ENCODE measurements at regions not wholly inside any gene's neighbourhood (a gene's known extent, or its start where the extent isn't known, plus 50 kb on each side); places are given as distances from the start of the nearest gene placed in this dataset.

DNA sequence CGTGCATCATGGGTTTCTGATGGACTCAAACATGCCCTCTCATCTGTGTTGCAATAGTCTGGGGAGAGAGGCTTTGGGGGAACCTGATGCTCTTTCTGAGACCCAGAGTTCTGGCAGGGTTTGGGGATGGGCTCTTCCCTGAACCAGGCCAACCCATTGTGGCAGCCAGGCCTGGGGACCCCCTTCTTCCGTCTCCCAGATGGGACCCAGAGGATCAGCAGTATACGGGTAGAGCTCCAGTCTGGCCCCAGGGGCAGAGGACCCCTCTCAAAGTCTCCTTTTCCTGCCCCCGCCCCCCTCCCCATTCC lies 333.7 kb downstream of the DYSF start:
- Mint-ChIP-seq H3K36me3 (ENCODE audit: low read depth) (no peaks in the 10 kb centered on the region), H3K4me3 (no peak overlapping the region), H3K27ac (no peak overlapping the region), H3K4me1 (peaks cover 22% of the 10 kb centered on the region), H3K27me3 (ENCODE audit: low read depth) (peaks cover 77% of the 10 kb centered on the region), H3K9me3 (no peaks in the 10 kb centered on the region)
- TF ChIP-seq, protein P1, sequence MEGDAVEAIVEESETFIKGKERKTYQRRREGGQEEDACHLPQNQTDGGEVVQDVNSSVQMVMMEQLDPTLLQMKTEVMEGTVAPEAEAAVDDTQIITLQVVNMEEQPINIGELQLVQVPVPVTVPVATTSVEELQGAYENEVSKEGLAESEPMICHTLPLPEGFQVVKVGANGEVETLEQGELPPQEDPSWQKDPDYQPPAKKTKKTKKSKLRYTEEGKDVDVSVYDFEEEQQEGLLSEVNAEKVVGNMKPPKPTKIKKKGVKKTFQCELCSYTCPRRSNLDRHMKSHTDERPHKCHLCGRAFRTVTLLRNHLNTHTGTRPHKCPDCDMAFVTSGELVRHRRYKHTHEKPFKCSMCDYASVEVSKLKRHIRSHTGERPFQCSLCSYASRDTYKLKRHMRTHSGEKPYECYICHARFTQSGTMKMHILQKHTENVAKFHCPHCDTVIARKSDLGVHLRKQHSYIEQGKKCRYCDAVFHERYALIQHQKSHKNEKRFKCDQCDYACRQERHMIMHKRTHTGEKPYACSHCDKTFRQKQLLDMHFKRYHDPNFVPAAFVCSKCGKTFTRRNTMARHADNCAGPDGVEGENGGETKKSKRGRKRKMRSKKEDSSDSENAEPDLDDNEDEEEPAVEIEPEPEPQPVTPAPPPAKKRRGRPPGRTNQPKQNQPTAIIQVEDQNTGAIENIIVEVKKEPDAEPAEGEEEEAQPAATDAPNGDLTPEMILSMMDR (IDR thresholded peaks at IDR 0.05; ENCODE audit: unreplicated experiment in 3 of 3) = no peak

DNA sequence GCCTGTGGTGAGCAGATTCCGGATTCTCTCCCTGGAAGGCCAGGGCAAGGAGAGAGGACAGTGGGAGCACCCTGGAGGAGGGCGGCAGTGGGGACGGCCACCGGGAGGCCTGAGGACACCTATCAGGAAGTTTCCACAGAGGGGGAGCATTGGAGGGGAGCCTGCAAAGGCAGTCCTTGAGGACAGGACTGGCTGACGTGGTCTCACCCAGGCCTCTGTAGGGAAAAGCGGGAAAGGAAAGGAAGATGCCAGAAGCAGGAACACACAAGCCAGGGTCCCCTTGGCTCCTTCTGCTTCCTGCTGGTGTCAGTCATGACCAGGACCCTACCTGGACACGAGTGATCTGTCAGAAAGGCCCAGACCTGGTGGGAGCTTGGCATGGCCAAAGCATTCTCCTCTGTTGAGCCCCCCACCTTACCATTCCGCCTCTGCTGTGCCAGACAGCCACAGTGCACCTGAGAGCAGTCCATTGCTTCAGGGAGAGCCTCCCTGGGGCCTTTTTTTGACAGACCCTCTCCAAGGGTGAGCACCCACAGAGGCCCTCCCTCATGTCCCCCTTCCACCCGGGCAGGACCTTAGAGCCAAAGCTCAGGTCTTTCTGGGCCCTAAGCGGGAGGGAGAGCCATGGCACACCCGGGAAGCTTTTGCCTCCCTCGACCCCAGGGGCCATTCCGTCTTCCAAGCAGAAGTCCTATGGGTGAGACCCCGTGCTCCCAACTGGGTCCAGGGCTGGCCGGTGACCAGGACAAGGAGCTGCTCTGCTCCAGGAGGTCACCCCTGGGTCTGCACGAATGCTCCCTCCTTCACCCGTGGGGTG lies 333.1 kb downstream of the DYSF start:
- H3K27me3 Mint-ChIP-seq (ENCODE audit: low read depth) = peaks cover 79% of the 10 kb centered on the region
- H3K36me3 Mint-ChIP-seq (ENCODE audit: low read depth) = no peaks in the 10 kb centered on the region
- H3K4me1 Mint-ChIP-seq = peaks cover 24% of the 10 kb centered on the region
- TF ChIP-seq, protein P1 (IDR thresholded peaks at IDR 0.05; ENCODE audit: unreplicated experiment in 3 of 3) = no peak
- no peak overlapping the region for H3K4me3 Mint-ChIP-seq
- peak overlapping the region in 1 of 3 experiments; percentile 11 for H3K27ac Mint-ChIP-seq
- H3K9me3 Mint-ChIP-seq = no peaks in the 10 kb centered on the region

DNA sequence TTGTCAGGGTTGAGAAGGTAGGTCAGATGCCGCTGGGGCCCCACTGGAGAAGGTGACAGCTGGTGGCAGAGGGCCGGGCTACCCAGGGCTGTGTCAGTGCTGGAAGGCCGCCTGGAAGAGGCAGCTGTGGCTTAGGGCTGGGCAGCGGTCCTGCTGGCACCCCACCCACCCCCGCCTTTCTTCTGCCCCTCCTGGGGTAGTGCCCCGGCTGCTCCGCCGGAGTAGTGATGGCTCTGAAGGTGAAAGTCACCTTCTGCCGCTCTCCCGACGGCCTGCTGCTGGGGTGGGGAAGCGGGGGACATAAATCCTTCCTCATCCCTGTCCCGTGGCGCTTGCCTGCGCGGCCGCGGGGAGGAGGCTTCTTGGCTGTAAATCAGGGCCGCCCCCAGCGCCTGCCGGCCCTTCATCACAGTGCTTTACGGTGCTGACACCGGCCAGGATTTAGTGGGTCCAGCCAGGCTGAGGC lies 332.2 kb downstream of the DYSF start:
- Mint-ChIP-seq H3K4me1 (peaks cover 27% of the 10 kb centered on the region), H3K4me3 (no peak overlapping the region), H3K36me3 (ENCODE audit: low read depth) (no peaks in the 10 kb centered on the region), H3K9me3 (no peaks in the 10 kb centered on the region), H3K27me3 (ENCODE audit: low read depth) (peaks cover 78% of the 10 kb centered on the region), H3K27ac (no peak overlapping the region)
- TF ChIP-seq, protein P1 (IDR thresholded peaks at IDR 0.05; ENCODE audit: unreplicated experiment in 3 of 3) = no peak

DNA sequence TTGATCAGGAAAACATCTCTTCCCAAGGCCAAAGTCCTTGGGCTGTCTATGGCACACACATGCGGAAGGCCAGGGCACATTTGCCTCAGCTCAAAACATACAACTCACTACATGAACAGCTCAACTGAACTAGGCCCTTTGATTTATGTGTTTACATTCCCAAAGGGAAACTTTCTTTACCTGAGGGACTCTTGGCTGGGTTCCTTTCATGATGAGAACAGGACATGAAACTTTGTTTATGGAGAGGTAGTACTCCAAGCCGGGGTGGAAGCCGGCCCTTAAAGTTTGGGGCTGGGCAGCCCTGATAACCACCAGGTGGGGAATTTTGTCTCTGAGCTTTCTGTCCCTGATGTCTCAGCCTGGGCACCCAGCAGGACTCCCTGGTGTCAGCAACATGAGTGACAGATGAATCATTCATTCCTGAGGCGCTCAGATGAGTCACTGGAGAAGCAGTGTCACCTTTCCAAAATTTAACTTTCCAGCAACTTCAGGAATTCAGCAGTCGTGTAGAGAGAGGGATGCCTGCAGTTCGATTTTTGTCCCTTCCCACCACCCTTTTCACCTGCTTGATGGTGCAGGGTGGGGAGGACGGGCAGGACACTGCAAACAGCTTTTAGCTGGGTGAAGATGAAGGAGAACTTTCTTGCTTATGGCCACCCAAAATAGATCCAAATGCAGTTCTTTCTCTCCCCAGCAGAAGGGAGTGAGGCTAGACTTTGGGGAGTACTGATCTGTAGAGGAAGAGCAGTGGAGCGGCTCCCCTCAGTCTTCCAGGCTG lies 331.6 kb downstream of the DYSF start:
- peaks cover 31% of the 10 kb centered on the region for H3K4me1 Mint-ChIP-seq
- no peaks in the 10 kb centered on the region for H3K36me3 Mint-ChIP-seq (ENCODE audit: low read depth)
- no peak overlapping the region for H3K4me3 Mint-ChIP-seq
- no peaks in the 10 kb centered on the region for H3K9me3 Mint-ChIP-seq
- peaks cover 79% of the 10 kb centered on the region for H3K27me3 Mint-ChIP-seq (ENCODE audit: low read depth)
- H3K27ac Mint-ChIP-seq = no peak overlapping the region
- TF ChIP-seq, protein P1 (IDR thresholded peaks at IDR 0.05; ENCODE audit: unreplicated experiment in 3 of 3) = no peak

DNA sequence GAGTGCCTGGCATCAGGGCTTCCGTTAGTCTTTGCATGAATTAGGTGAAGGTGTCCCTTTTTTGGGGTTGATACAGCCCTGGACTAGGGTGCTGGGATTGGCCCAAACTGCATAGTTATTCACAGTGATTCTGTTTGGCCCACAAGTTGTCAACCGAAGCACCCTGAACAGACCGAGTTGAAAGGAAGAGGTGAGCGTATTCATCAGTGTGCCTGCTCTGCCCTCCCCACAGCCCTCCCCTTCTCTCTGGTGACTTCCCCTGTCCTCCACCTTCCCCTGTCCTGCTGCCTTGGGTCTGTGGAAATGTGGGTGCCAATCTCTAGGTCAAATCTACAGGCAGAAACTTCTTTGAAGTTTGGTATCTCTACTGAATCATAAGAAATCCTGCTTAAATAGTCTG lies 330.5 kb downstream of the DYSF start:
- Mint-ChIP-seq H3K27ac (no peak overlapping the region), H3K36me3 (ENCODE audit: low read depth) (no peaks in the 10 kb centered on the region), H3K9me3 (no peaks in the 10 kb centered on the region), H3K27me3 (ENCODE audit: low read depth) (peaks cover 78% of the 10 kb centered on the region), H3K4me1 (peaks cover 42% of the 10 kb centered on the region), H3K4me3 (no peak overlapping the region)
- TF ChIP-seq, protein P1 (IDR thresholded peaks at IDR 0.05; ENCODE audit: unreplicated experiment in 3 of 3) = no peak

All from nephron (organoid).